Mononuclear cell (primary cell): ENCODE measurements at regions not wholly inside any gene's neighbourhood (a gene's known extent, or its start where the extent isn't known, plus 50 kb on each side); places are given as distances from the start of the nearest gene placed in this dataset.
"Not testable (repeated sequence)": the region's sequence is repeated elsewhere in the genome, so short reads cannot be mapped to it uniquely, and the experiment has no call there.

Experiments used
- H3K27me3 ChIP-seq: 2 replicates; pipeline ENCODE4 v1.6.0; 2011; ENCODE audit warnings: low read length, control low read depth; ENCODE audit not compliant: insufficient read depth
- H3K4me1 ChIP-seq: 2 replicates; pipeline ENCODE4 v1.5.1; 2011; ENCODE audit warnings: mild to moderate bottlenecking, low read length, control low read depth; ENCODE audit not compliant: insufficient read depth
- H3K4me3 ChIP-seq: 2 replicates; pipeline ENCODE4 v1.5.1; 2011; ENCODE audit warnings: mild to moderate bottlenecking, low read length, moderate library complexity
- H3K9me3 ChIP-seq: 2 replicates; pipeline ENCODE4 v1.5.1; 2011; ENCODE audit warnings: low read depth, mild to moderate bottlenecking, control low read depth, low read length

- no peak overlapping the region for H3K4me3 ChIP-seq
- no peaks in the 10 kb centered on the region for H3K4me1 ChIP-seq
- no peaks in the 10 kb centered on the region for H3K27me3 ChIP-seq
- no peaks in the 10 kb centered on the region for H3K9me3 ChIP-seq
Observed at GRCh38 chr6:114733596-114733995, 390.8 kb upstream of the HS3ST5 start.

DNA sequence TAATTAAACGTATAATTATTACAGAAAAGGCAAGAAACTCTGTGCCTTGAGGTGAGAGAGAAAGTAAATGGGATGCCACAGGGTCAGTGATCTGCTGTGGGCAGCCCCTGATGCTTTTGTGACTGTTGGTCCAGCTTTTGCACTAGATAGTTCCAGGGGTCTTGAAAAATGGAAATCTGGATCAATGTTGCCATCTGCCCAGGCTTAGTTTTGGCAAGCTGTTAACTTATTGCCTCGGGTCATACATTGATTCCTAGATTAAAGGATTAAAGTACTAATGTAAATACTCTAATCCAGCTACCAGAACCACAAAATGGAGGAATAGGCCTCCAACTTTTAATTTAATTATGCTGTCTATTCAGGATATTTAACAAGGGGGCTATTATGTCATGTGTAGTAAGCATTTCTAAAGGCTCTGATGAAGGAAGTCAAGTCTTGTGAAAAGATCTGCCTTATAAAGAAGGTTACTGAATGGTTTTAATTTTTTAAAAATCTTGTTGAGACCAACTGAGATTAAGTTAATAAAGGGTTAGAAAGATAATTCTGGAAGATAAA, 376.0 kb upstream of the HS3ST5 start:
- Histone ChIP-seq H3K4me3 (no peak overlapping the region), H3K9me3 (no peaks in the 10 kb centered on the region), H3K4me1 (no peaks in the 10 kb centered on the region), H3K27me3 (no peaks in the 10 kb centered on the region)

- Histone ChIP-seq H3K9me3 (no peaks in the 10 kb centered on the region), H3K4me1 (no peaks in the 10 kb centered on the region), H3K27me3 (no peaks in the 10 kb centered on the region), H3K4me3 (no peak overlapping the region)
Observed at GRCh38 chr6:114718186-114718585, 375.4 kb upstream of the HS3ST5 start.

- Histone ChIP-seq H3K27me3 (no peaks in the 10 kb centered on the region), H3K4me3 (no peak overlapping the region), H3K4me1 (no peaks in the 10 kb centered on the region), H3K9me3 (no peaks in the 10 kb centered on the region)
Observed at GRCh38 chr6:114714836-114715507, 372.1 kb upstream of the HS3ST5 start.

DNA sequence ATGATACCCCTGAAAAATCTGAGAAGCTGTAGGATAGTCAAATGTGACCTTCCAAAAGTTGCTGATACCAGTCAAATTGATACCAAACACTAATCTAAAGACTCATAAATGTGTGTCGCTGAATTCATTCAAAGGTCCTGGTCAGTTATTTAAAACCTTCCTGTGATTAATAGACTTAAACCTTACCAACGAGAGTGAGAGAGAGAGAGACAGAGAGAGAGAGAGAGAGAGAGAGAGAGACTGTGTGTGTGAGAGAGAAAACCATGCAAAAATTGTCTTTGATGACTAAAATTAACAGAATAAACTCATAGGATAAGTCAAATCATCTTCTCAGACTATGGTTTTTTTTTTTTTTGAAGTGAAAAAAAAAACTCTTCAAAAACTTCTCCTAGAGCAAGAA, 370.9 kb upstream of the HS3ST5 start:
- H3K4me3 ChIP-seq = no peak overlapping the region
- no peaks in the 10 kb centered on the region for H3K9me3 ChIP-seq
- no peaks in the 10 kb centered on the region for H3K4me1 ChIP-seq
- H3K27me3 ChIP-seq = no peaks in the 10 kb centered on the region

- H3K4me3 ChIP-seq = no peak overlapping the region
- H3K27me3 ChIP-seq = no peaks in the 10 kb centered on the region
- H3K9me3 ChIP-seq = no peaks in the 10 kb centered on the region
- H3K4me1 ChIP-seq = no peaks in the 10 kb centered on the region
Observed at GRCh38 chr6:114712129-114712662, 369.4 kb upstream of the HS3ST5 start.

DNA sequence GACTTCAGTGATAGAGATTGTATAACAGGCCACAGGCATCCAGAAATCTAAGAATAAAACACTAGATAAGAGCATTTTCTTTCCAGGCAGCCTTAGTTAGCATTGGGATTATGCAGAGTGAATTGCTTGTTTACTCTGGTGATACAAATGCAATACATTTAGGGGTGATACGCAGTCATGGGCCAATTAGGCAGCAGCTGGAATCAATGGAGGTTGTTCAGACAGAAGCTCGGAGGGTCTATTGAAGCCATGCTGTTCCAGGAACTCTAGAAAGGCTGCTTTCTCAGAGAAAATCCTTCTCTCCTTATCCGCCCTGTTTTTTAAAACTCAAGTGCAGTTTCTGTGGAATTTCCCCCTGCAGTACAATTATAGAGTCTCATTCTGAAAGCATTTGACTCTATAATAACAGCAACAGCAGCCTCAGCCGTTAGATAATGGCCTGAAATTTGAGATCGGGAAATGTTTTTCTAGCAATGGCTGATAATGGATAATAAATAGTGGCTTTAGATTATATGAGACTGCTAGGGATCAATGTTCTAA, 364.3 kb upstream of the HS3ST5 start:
- no peaks in the 10 kb centered on the region for H3K4me1 ChIP-seq
- no peaks in the 10 kb centered on the region for H3K27me3 ChIP-seq
- no peak overlapping the region for H3K4me3 ChIP-seq
- H3K9me3 ChIP-seq = peaks cover 4% of the 10 kb centered on the region

- no peaks in the 10 kb centered on the region for H3K9me3 ChIP-seq
- H3K4me3 ChIP-seq = no peak overlapping the region
- H3K27me3 ChIP-seq = no peaks in the 10 kb centered on the region
- H3K4me1 ChIP-seq = no peaks in the 10 kb centered on the region
Observed at GRCh38 chr6:114690625-114691024, 347.8 kb upstream of the HS3ST5 start.

DNA sequence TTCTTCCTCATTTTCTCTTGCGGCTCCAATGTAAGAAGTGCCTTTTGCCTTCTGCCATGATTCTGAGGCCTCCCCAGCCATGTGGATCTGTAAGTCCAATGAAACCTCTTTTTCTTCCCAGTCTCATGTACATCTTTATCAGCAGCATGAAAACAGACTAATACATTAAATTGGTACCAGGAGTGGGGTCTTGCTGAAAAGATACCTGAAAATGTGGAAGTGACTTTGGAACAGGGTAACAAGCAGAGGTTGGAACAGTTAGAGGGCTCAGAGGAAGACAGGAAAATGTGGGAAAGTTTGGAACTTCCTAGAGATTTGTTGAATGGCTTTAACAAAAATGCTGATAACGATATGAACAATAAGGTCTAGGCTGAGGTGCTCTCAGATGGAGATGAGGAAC, 316.7 kb upstream of the HS3ST5 start:
- Histone ChIP-seq H3K4me1 (no peaks in the 10 kb centered on the region), H3K4me3 (no peak overlapping the region), H3K9me3 (peaks cover 11% of the 10 kb centered on the region), H3K27me3 (no peaks in the 10 kb centered on the region)

DNA sequence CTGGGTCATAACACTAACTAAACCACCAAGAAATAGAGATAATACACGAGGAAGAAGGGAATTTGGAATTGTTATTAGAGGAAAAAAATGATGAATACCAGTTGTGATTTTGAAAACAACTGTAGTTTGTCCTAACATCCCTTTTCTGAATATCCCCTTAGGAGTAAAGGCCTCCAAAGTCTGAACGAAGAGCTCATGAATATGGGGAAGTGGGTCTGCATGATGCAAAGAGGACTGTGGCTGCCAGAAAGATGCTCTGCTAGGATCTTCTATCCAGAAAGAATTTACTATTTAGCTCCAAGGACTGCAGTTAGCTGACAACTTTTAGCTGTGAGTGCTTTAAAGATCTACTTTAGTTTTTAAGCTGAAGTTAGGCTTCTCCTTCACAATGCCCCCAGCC, 308.8 kb upstream of the HS3ST5 start:
- Histone ChIP-seq H3K27me3 (no peaks in the 10 kb centered on the region), H3K4me1 (no peaks in the 10 kb centered on the region), H3K4me3 (no peak overlapping the region), H3K9me3 (no peaks in the 10 kb centered on the region)

GRCh38 chr6:114650891-114651290, 308.1 kb upstream of the HS3ST5 start:
- H3K9me3 ChIP-seq = no peaks in the 10 kb centered on the region
- H3K27me3 ChIP-seq = no peaks in the 10 kb centered on the region
- no peak overlapping the region for H3K4me3 ChIP-seq
- H3K4me1 ChIP-seq = no peaks in the 10 kb centered on the region

- Histone ChIP-seq H3K27me3 (no peaks in the 10 kb centered on the region), H3K4me1 (no peaks in the 10 kb centered on the region), H3K9me3 (no peaks in the 10 kb centered on the region), H3K4me3 (no peak overlapping the region)
Observed at GRCh38 chr6:114649298-114649697, 306.5 kb upstream of the HS3ST5 start.

DNA sequence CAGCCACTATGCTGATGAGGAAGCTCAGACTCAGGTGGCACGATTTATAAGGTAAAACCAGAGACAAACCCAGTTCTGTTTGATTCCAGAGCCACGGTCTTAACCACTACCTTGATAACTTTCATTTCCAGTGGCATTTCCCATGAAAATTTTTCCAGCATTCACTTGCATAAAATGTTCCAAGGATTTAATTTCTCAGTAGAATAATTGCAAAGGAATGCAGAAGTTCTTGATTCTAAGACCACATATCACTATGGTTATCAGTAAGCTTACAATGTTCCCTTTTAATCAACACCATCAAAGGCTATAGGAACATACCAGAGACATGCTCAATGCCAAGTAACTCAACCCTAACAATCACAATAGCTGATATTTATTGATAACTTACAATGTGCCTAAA, 306.0 kb upstream of the HS3ST5 start:
- no peaks in the 10 kb centered on the region for H3K9me3 ChIP-seq
- H3K4me1 ChIP-seq = no peaks in the 10 kb centered on the region
- no peaks in the 10 kb centered on the region for H3K27me3 ChIP-seq
- H3K4me3 ChIP-seq = no peak overlapping the region

DNA sequence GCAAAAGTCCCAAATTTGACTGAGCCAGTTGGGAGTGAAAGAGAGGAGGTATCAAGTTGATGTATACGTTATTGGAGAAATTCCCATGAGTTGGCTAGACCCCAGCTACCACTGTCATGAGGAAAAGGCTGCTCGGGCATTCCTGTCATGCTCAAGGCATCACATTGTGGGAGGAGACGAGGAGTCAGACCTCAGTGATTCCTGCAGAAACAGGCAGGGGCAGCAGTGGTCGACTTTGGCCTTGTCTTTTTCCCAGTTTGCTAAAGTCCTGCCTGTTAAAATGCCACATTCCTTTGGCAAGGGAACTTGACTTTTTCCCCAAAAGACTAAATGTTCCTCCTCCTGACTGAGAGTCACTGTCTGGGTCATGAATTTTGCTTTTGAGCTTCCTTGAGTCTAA, 295.5 kb upstream of the HS3ST5 start:
- Histone ChIP-seq H3K4me1 (no peaks in the 10 kb centered on the region), H3K4me3 (no peak overlapping the region), H3K27me3 (no peaks in the 10 kb centered on the region), H3K9me3 (no peaks in the 10 kb centered on the region)

- Histone ChIP-seq H3K4me3 (no peak overlapping the region), H3K4me1 (no peaks in the 10 kb centered on the region), H3K27me3 (no peaks in the 10 kb centered on the region), H3K9me3 (no peaks in the 10 kb centered on the region)
Observed at GRCh38 chr6:114634016-114634415, 291.2 kb upstream of the HS3ST5 start.

GRCh38 chr6:114626226-114626625, 283.4 kb upstream of the HS3ST5 start:
- not testable (repeated sequence) for H3K27me3 ChIP-seq, H3K4me3 ChIP-seq, H3K4me1 ChIP-seq, H3K9me3 ChIP-seq
